Vagina (tissue), 2 donors: ENCODE measurements at regions not wholly inside any gene's neighbourhood (a gene's known extent, or its start where the extent isn't known, plus 50 kb on each side); places are given as distances from the start of the nearest gene placed in this dataset.
"Not testable (repeated sequence)": the region's sequence is repeated elsewhere in the genome, so short reads cannot be mapped to it uniquely, and the experiment has no call there.

ENCODE experiments used
- DNase-seq, 2 donors: peaks; one replicate each; pipeline ENCODE4 v3.0.0-alpha.2; 2017; ENCODE audit errors: extremely low spot score in 2 of 2
- H3K27ac ChIP-seq: fragments of 200-600 bp; sonication (generic); one replicate; pipeline ENCODE4 v1.5.1; 2019
- H3K27me3 ChIP-seq: fragments of 200-600 bp; sonication (generic); one replicate; pipeline ENCODE4 v1.5.1; 2019
- H3K36me3 ChIP-seq, 2 donors: fragments of 200-600 bp; sonication (generic); one replicate each; pipeline ENCODE4 v1.5.1; 2017 to 2019
- H3K4me1 ChIP-seq: fragments of 200-600 bp; sonication (generic); one replicate; pipeline ENCODE4 v1.5.1; 2019
- H3K4me3 ChIP-seq, 2 donors: fragments of 200-600 bp; sonication (generic); 1 replicate in 1 of 2; 2 replicates in 1 of 2; pipeline ENCODE4 v1.5.1; 2016 to 2019
- H3K9me3 ChIP-seq: fragments of 200-600 bp; sonication (generic); one replicate; pipeline ENCODE4 v1.5.1; 2019
- POLR2A ChIP-seq, 2 donors: fragments of 450-650 bp; IDR thresholded peaks; one replicate each; pipeline ENCODE4 v1.6.1; 2017; ENCODE audit warnings: antibody characterized with exemption in 2 of 2, mild to moderate bottlenecking in 2 of 2, moderate library complexity in 2 of 2
- POLR2AphosphoS5 ChIP-seq, 2 donors: sonication (generic); formaldehyde crosslinking; IDR thresholded peaks; one replicate each; pipeline ENCODE4 v1.9.0; 2017; ENCODE audit warnings: antibody characterized with exemption in 2 of 2, mild to moderate bottlenecking in 2 of 2, low read depth in 1 of 2; ENCODE audit not compliant: insufficient read depth in 1 of 2
- intact Hi-C: fragments of 100-400 bp; cut with DNase I; formaldehyde crosslinking; loops from one replicate; pipeline ENCODE4 v1.15.1; 2023
- TF ChIP-seq, protein P1 (sequence below), 3 experiments: fragments of 450-650 bp in 2 of 3; fragments of 200-600 bp in 1 of 3; sonication (generic) in 1 of 3; IDR thresholded peaks; one replicate each; pipeline ENCODE4 v1.5.1; 2017 to 2019; ENCODE audit warnings: antibody characterized with exemption in 3 of 3, mild to moderate bottlenecking in 2 of 3, moderate library complexity in 2 of 3

DNA sequence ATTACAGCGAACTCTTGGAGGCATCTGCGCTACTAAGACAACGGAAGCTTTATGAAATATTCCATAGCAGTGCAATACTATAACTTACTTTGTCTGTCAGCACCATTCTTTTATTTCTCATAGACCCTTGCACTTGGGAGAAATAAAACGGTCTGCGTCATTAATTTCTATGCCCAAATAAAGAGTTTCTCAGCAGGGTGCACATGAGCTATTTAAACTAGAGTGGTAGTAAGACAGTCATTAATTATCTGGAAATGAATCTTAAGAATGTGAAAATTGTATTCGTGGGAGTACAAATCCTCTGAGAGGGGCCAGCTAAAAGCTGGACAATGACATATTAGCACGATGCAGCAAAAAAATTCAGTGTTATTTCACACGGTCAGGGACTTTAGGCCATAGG lies 903.4 kb upstream of the FOXG1 start:
- no peak for DNase-seq
- Histone ChIP-seq H3K9me3 (no peaks in the 10 kb centered on the region), H3K4me1 (no peaks in the 10 kb centered on the region), H3K4me3 (no peak overlapping the region), H3K36me3 (no peaks in the 10 kb centered on the region), H3K27ac (no peak overlapping the region), H3K27me3 (no peaks in the 10 kb centered on the region)
- intact Hi-C loops: no loop called here
- TF ChIP-seq, protein P1, sequence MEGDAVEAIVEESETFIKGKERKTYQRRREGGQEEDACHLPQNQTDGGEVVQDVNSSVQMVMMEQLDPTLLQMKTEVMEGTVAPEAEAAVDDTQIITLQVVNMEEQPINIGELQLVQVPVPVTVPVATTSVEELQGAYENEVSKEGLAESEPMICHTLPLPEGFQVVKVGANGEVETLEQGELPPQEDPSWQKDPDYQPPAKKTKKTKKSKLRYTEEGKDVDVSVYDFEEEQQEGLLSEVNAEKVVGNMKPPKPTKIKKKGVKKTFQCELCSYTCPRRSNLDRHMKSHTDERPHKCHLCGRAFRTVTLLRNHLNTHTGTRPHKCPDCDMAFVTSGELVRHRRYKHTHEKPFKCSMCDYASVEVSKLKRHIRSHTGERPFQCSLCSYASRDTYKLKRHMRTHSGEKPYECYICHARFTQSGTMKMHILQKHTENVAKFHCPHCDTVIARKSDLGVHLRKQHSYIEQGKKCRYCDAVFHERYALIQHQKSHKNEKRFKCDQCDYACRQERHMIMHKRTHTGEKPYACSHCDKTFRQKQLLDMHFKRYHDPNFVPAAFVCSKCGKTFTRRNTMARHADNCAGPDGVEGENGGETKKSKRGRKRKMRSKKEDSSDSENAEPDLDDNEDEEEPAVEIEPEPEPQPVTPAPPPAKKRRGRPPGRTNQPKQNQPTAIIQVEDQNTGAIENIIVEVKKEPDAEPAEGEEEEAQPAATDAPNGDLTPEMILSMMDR (IDR thresholded peaks at IDR 0.05): no peak
- TF ChIP-seq POLR2AphosphoS5 (IDR thresholded peaks at IDR 0.05; ENCODE audit: insufficient read depth in 1 of 2, low read depth in 1 of 2): no peak
- no peak for TF ChIP-seq POLR2A (IDR thresholded peaks at IDR 0.05)

DNA sequence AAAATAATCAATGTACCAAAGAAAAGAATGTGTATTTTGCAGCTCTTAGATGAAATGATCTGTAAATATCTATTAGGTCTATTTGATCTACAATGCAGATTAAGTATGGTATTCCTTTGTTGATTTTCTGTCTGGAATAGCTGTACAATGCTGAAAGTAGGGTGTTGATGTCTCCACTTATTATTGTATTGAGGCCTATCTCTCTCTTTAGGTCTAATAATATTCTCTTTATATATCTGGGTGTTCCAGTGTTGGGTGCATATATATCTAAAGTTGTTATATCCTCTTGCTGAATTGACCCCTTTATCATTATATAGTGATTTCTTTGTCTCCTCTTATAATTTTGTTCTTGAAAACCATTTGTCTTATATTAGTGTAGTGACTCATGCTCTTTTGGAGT lies 885.5 kb upstream of the FOXG1 start:
- Histone ChIP-seq H3K27me3 (no peaks in the 10 kb centered on the region), H3K36me3 (no peaks in the 10 kb centered on the region), H3K9me3 (no peaks in the 10 kb centered on the region), H3K4me1 (no peaks in the 10 kb centered on the region), H3K4me3 (no peak overlapping the region), H3K27ac (no peak overlapping the region)
- intact Hi-C loops: no loop called here
- TF ChIP-seq, protein P1 (IDR thresholded peaks at IDR 0.05): no peak
- TF ChIP-seq POLR2A (IDR thresholded peaks at IDR 0.05): no peak
- TF ChIP-seq POLR2AphosphoS5 (IDR thresholded peaks at IDR 0.05; ENCODE audit: insufficient read depth in 1 of 2, low read depth in 1 of 2): no peak
- DNase-seq: no peak

DNA sequence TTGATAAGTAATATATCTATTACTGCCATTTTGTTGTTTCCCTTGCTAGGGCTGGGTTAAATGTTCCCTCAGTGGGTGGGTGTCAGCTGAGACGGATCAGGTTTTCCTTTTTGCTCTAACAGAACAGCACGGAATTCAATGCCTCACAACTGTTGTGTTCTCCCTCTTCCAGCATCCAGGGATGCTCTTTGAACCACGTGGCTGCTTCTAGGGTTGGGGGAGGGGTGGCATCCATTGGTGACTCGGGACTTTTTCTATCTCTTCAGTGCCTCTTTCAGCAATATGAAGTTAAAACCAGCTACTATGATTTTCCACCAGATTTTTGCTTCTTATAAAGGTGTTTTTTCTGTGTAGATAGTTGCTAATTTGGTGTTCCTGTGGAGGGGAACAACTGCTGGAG lies 884.9 kb upstream of the FOXG1 start:
- Histone ChIP-seq H3K27me3 (no peaks in the 10 kb centered on the region), H3K9me3 (no peaks in the 10 kb centered on the region), H3K4me1 (no peaks in the 10 kb centered on the region), H3K27ac (no peak overlapping the region), H3K4me3 (no peak overlapping the region), H3K36me3 (no peaks in the 10 kb centered on the region)
- DNase-seq: no peak
- intact Hi-C loops: no loop called here
- TF ChIP-seq, protein P1 (IDR thresholded peaks at IDR 0.05): no peak
- TF ChIP-seq POLR2AphosphoS5 (IDR thresholded peaks at IDR 0.05; ENCODE audit: insufficient read depth in 1 of 2, low read depth in 1 of 2): no peak
- no peak for TF ChIP-seq POLR2A (IDR thresholded peaks at IDR 0.05)

DNA sequence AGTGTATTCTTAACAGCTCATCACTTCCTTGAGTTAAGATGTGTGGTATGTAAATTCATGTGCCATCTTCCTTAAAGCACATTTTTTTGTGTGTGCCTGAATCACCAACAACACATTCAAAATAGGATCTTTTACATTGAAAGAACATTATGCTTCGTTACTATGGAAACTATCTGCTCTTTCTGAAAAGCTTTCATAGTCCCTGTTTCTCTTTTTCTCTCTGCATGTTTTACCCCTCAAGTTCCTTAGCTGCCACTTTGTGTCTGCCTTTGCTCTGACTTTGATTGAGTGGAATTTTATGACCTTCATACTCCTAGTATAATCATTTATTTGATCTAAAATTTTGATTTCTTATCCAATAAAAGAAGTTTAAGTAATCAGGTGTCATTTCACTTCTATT lies 880.3 kb upstream of the FOXG1 start:
- TF ChIP-seq, protein P1 (IDR thresholded peaks at IDR 0.05): no peak
- TF ChIP-seq POLR2AphosphoS5 (IDR thresholded peaks at IDR 0.05; ENCODE audit: insufficient read depth in 1 of 2, low read depth in 1 of 2) (no peak), POLR2A (IDR thresholded peaks at IDR 0.05) (no peak)
- Histone ChIP-seq H3K27me3 (no peaks in the 10 kb centered on the region), H3K9me3 (no peaks in the 10 kb centered on the region), H3K27ac (no peak overlapping the region), H3K36me3 (no peaks in the 10 kb centered on the region), H3K4me3 (no peak overlapping the region), H3K4me1 (no peaks in the 10 kb centered on the region)
- intact Hi-C loops: no loop called here
- no peak for DNase-seq

DNA sequence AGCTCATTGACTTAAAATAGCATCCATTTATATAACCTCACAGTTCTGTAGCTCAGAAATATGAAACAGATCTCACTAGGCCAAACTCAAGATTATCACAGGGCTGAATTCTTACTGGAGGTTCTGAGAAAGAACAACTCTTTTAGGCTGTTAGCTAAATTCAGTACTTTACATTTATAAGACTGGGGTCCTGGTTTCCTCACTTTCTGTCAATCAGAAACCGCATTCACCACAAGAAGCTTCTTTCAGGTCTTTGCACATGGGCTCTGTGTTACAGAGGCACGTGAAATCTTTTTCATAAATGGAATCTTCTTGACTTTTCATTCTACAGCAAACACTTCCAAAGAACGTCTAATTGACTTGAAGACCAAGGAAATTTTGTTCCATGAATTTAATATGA lies 876.3 kb upstream of the FOXG1 start:
- TF ChIP-seq, protein P1 (IDR thresholded peaks at IDR 0.05): no peak
- TF ChIP-seq POLR2AphosphoS5 (IDR thresholded peaks at IDR 0.05; ENCODE audit: insufficient read depth in 1 of 2, low read depth in 1 of 2) (no peak), POLR2A (IDR thresholded peaks at IDR 0.05) (no peak)
- H3K9me3 ChIP-seq: no peaks in the 10 kb centered on the region
- H3K4me3 ChIP-seq: no peak overlapping the region
- intact Hi-C loops: no loop called here
- no peaks in the 10 kb centered on the region for H3K36me3 ChIP-seq
- H3K4me1 ChIP-seq: no peaks in the 10 kb centered on the region
- no peaks in the 10 kb centered on the region for H3K27me3 ChIP-seq
- no peak for DNase-seq
- no peak overlapping the region for H3K27ac ChIP-seq

DNA sequence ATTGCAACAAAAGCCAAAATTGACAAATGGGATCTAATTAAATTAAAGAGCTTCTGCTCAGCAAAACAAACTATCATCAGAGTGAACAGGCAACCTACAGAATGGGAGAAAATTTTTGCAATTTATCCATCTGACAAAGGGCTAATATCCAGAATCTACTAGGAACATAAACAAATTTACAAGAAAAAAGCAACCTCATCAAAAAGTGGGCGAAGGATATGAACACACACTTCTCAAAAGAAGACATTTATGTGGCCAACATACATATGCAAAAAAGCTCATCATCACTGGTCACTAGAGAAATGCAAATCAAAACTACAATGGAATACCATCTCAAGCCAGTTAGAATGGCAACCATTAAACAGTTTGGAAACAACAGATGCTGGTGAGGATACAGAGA lies 858.1 kb upstream of the FOXG1 start:
- H3K27ac ChIP-seq, DNase-seq, H3K9me3 ChIP-seq, H3K27me3 ChIP-seq, H3K4me3 ChIP-seq, intact Hi-C loops, H3K4me1 ChIP-seq, H3K36me3 ChIP-seq: not testable (repeated sequence)
